Ishikawa (cell line): ENCODE measurements at regions not wholly inside any gene's neighbourhood (a gene's known extent, or its start where the extent isn't known, plus 50 kb on each side); places are given as distances from the start of the nearest gene placed in this dataset.

Experiments
- CEBPB ChIP-seq: IDR thresholded peaks from 2 replicates; pipeline ENCODE4 v1.6.1; 2012
- CREB1 ChIP-seq: IDR thresholded peaks from 2 replicates; pipeline ENCODE4 v1.6.1; 2012; ENCODE audit warnings: low read depth
- EGR1 ChIP-seq: IDR thresholded peaks from 2 replicates; pipeline ENCODE4 v1.6.1; 2012
- EP300 ChIP-seq: IDR thresholded peaks from 2 replicates; pipeline ENCODE4 v1.6.1; 2012; ENCODE audit warnings: borderline replicate concordance
- FOXM1 ChIP-seq: IDR thresholded peaks from 2 replicates; pipeline ENCODE4 v1.6.1; 2012; ENCODE audit warnings: low read depth, borderline replicate concordance
- NFIC ChIP-seq: IDR thresholded peaks from 2 replicates; pipeline ENCODE4 v1.6.1; 2012
- RAD21 ChIP-seq: IDR thresholded peaks from 2 replicates; pipeline ENCODE4 v1.6.1; 2012; ENCODE audit warnings: low read depth
- REST ChIP-seq: IDR thresholded peaks from 2 replicates; pipeline ENCODE4 v1.6.1; 2012; ENCODE audit warnings: low read depth, mild to moderate bottlenecking
- TAF1 ChIP-seq: IDR thresholded peaks from 2 replicates; pipeline ENCODE4 v1.6.1; 2012; ENCODE audit warnings: low read depth, mild to moderate bottlenecking
- TCF12 ChIP-seq: IDR thresholded peaks from 2 replicates; pipeline ENCODE4 v1.6.1; 2012; ENCODE audit warnings: low read depth
- TEAD4 ChIP-seq: IDR thresholded peaks from 2 replicates; pipeline ENCODE4 v1.6.1; 2012
- YY1 ChIP-seq: IDR thresholded peaks from 2 replicates; pipeline ENCODE4 v1.6.1; 2012; ENCODE audit warnings: low read depth
- ZBTB7A ChIP-seq: IDR thresholded peaks from 2 replicates; pipeline ENCODE4 v1.6.1; 2012; ENCODE audit warnings: low read depth
- TF ChIP-seq, protein P1 (sequence below): IDR thresholded peaks from 2 replicates; pipeline ENCODE4 v1.6.1; 2012
- TF ChIP-seq, protein P2 (sequence below): IDR thresholded peaks from 2 replicates; pipeline ENCODE4 v1.6.1; 2012

DNA sequence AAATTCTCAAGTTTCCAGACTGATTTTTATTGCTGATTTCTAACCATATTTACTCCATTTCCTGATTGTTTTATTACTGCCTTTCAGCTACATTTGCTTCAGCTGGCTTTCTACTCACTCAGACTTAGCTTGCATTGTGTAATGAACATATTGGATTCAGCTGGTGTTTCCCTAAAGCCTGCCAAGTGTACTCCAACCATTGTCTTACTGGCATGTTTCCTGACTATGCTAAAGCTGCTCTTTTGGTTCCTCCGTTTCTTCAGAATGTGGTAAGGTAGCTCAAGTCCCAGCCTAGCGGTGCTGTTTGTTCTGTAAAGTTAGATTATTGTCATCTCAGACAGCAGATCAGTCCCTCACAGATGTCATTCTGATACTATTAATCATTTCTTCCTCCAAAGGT, 53.1 kb upstream of the GLRA2 start:
- TF ChIP-seq TAF1 (no peak), EGR1 (no peak), CEBPB (no peak), REST (no peak), ZBTB7A (no peak), EP300 (no peak), NFIC (no peak), CREB1 (no peak), TEAD4 (no peak), TCF12 (no peak), YY1 (no peak), RAD21 (no peak)
- TF ChIP-seq, protein P1, sequence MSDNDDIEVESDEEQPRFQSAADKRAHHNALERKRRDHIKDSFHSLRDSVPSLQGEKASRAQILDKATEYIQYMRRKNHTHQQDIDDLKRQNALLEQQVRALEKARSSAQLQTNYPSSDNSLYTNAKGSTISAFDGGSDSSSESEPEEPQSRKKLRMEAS = no peak
- TF ChIP-seq, protein P2, sequence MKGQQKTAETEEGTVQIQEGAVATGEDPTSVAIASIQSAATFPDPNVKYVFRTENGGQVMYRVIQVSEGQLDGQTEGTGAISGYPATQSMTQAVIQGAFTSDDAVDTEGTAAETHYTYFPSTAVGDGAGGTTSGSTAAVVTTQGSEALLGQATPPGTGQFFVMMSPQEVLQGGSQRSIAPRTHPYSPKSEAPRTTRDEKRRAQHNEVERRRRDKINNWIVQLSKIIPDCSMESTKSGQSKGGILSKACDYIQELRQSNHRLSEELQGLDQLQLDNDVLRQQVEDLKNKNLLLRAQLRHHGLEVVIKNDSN = no peak

DNA sequence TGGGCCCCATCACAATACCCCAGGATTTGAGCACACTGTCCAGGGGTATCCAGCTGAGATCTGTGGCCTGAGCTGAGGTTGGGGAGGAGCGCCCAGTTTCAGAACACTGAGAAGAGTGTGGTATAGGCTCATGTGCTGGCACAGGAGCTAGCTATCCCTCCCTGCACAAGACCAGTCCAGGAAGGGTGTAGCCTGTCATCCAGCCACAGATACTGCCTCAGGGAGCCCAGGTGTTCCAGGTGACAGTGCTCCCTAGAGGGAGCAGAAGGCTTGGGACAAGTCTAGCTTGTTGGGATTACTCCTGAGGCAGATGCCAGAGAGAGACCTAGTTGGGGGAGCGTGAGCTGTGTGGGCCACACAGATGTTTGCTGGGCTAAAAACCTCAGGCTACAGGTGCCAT, 79.6 kb upstream of the GLRA2 start:
- no peak for TF ChIP-seq YY1
- no peak for TF ChIP-seq EP300
- no peak for TF ChIP-seq FOXM1
- TF ChIP-seq TCF12 = no peak
- TF ChIP-seq NFIC = no peak
- TF ChIP-seq, protein P1 = no peak
- no peak for TF ChIP-seq RAD21
- TF ChIP-seq, protein P2 = no peak
- no peak for TF ChIP-seq CREB1
- TF ChIP-seq REST = no peak
- TF ChIP-seq CEBPB = no peak

- TF ChIP-seq EGR1 (no peak), REST (no peak), CEBPB (no peak), TEAD4 (no peak), CREB1 (no peak), RAD21 (no peak), TCF12 (no peak), YY1 (no peak), FOXM1 (no peak), EP300 (no peak), NFIC (no peak), ZBTB7A (no peak), TAF1 (no peak)
- TF ChIP-seq, protein P2 = no peak
- TF ChIP-seq, protein P1 = no peak
These were observed 80.9 kb upstream of the GLRA2 start for GRCh38 chrX:14448406-14448805.

DNA sequence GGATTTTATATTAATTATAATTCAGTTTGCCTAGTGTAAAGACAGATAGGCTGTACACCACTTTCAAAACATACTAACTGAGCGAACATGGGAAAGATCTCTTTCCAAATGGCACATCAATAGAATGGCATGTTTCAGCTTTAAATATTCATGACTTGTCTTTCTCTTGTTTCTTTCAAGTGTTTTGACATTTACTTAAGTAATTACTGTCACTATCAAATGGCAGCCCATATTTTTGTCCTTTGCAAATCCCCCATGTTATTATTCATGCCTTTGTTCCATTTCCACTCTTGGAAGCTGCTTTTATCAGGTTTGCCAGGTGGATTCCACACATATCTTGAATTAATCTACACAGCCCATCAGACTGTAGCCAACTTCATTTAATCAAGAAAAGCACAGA, 89.2 kb upstream of the GLRA2 start:
- no peak for TF ChIP-seq TCF12
- TF ChIP-seq NFIC = no peak
- TF ChIP-seq ZBTB7A = no peak
- no peak for TF ChIP-seq TEAD4
- no peak for TF ChIP-seq EGR1
- TF ChIP-seq, protein P1 = no peak
- TF ChIP-seq CREB1 = no peak
- TF ChIP-seq, protein P2 = no peak
- no peak for TF ChIP-seq TAF1
- TF ChIP-seq EP300 = no peak
- no peak for TF ChIP-seq REST
- no peak for TF ChIP-seq CEBPB
- TF ChIP-seq RAD21 = no peak
